GM20431 (cell line): ENCODE measurements at regions not wholly inside any gene's neighbourhood (a gene's known extent, or its start where the extent isn't known, plus 50 kb on each side); places are given as distances from the start of the nearest gene placed in this dataset.
"Not testable (repeated sequence)": the region's sequence is repeated elsewhere in the genome, so short reads cannot be mapped to it uniquely, and the experiment has no call there.

ENCODE experiments used
- in situ Hi-C: fragments of 300-500 bp; cut with MseI, MboI; formaldehyde crosslinking; loops from one replicate; pipeline ENCODE4 v1.15.0; 2020; ENCODE audit warnings: low sequenced_read_pairs; ENCODE audit not compliant: unreplicated experiment

GRCh38 chrX:13190051-13190450 is 129.8 kb downstream of the ATXN3L start:
- in situ Hi-C loops, result no loop called here

- in situ Hi-C loops, result no loop called here
Measured at GRCh38 chrX:13189380-13189779, 130.5 kb downstream of the ATXN3L start.

- in situ Hi-C loops, result no loop called here
Measured at GRCh38 chrX:13188731-13189309, 131.0 kb downstream of the ATXN3L start.

GRCh38 chrX:13186643-13187042 is 133.2 kb downstream of the ATXN3L start:
- in situ Hi-C loops, result not testable (repeated sequence)

GRCh38 chrX:13180807-13181206 is 136.4 kb upstream of the FAM9C start:
- in situ Hi-C loops, result no loop called here

GRCh38 chrX:13179586-13179985 is 135.2 kb upstream of the FAM9C start:
- in situ Hi-C loops, result no loop called here

- in situ Hi-C loops, result no loop called here
Measured at GRCh38 chrX:13179100-13179499, 134.7 kb upstream of the FAM9C start.

GRCh38 chrX:13177921-13178566 is 133.6 kb upstream of the FAM9C start:
- in situ Hi-C loops, result no loop called here

GRCh38 chrX:13175056-13175455 is 130.6 kb upstream of the FAM9C start:
- in situ Hi-C loops, result no loop called here

GRCh38 chrX:13170966-13171558 is 126.6 kb upstream of the FAM9C start:
- in situ Hi-C loops, result no loop called here

GRCh38 chrX:13169684-13170083 is 125.3 kb upstream of the FAM9C start:
- in situ Hi-C loops, result no loop called here

- in situ Hi-C loops, result no loop called here
Measured at GRCh38 chrX:13168269-13168668, 123.8 kb upstream of the FAM9C start.

- in situ Hi-C loops, result no loop called here
Measured at GRCh38 chrX:13167481-13168231, 123.2 kb upstream of the FAM9C start.

- in situ Hi-C loops, result no loop called here
Measured at GRCh38 chrX:13165266-13166189, 121.1 kb upstream of the FAM9C start.

- in situ Hi-C loops, result no loop called here
Measured at GRCh38 chrX:13164611-13165010, 120.2 kb upstream of the FAM9C start.

- in situ Hi-C loops, result no loop called here
Measured at GRCh38 chrX:13162772-13163410, 118.5 kb upstream of the FAM9C start.

- in situ Hi-C loops, result no loop called here
Measured at GRCh38 chrX:13159886-13160285, 115.5 kb upstream of the FAM9C start.

- in situ Hi-C loops, result no loop called here
Measured at GRCh38 chrX:13158911-13159310, 114.5 kb upstream of the FAM9C start.

- in situ Hi-C loops, result not testable (repeated sequence)
Measured at GRCh38 chrX:13155550-13155949, 111.1 kb upstream of the FAM9C start.

GRCh38 chrX:13153796-13154195 is 109.4 kb upstream of the FAM9C start:
- in situ Hi-C loops, result no loop called here
